ENCODE measurements at regions not wholly inside any gene's neighbourhood (a gene's known extent, or its start where the extent isn't known, plus 50 kb on each side); places are given as distances from the start of the nearest gene placed in this dataset.

- no peak for TF ChIP-seq CTCF (IDR thresholded peaks at IDR 0.05)
- no peak for TF ChIP-seq POLR2A (IDR thresholded peaks at IDR 0.05)
Measured at GRCh38 chrX:22660756-22661155, 339.0 kb upstream of the DDX53 start.

All from testis (tissue), 2 donors.